ENCODE measurements at regions not wholly inside any gene's neighbourhood (a gene's known extent, or its start where the extent isn't known, plus 50 kb on each side); places are given as distances from the start of the nearest gene placed in this dataset.

DNA sequence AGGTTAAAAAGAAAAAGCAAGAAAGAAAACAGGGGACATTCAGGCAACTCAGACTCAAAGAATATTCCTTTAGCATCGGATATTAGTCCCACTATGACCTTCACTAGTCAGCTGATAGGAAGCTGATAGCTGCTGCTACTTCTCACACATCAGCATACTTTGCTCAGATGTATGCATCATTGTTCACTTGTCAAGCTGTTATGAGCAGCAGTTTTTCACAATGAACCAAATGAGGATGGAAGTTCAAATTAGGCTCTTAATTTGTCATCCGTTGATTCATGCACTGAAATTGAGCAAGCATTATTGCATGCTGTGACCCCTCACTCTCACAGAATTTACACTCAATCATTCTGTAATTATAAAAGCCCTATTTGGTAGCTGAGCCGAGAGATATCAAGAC, 257.7 kb downstream of the SNX13 start:
- TF ChIP-seq, protein P1, sequence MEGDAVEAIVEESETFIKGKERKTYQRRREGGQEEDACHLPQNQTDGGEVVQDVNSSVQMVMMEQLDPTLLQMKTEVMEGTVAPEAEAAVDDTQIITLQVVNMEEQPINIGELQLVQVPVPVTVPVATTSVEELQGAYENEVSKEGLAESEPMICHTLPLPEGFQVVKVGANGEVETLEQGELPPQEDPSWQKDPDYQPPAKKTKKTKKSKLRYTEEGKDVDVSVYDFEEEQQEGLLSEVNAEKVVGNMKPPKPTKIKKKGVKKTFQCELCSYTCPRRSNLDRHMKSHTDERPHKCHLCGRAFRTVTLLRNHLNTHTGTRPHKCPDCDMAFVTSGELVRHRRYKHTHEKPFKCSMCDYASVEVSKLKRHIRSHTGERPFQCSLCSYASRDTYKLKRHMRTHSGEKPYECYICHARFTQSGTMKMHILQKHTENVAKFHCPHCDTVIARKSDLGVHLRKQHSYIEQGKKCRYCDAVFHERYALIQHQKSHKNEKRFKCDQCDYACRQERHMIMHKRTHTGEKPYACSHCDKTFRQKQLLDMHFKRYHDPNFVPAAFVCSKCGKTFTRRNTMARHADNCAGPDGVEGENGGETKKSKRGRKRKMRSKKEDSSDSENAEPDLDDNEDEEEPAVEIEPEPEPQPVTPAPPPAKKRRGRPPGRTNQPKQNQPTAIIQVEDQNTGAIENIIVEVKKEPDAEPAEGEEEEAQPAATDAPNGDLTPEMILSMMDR (IDR thresholded peaks at IDR 0.05 in 4 of 5, conservative IDR thresholded peaks at IDR 0.05 in 1 of 5) = no peak
- no peak for TF ChIP-seq POLR2A (IDR thresholded peaks at IDR 0.05)
